Keratinocyte (primary cell): ENCODE measurements at regions not wholly inside any gene's neighbourhood (a gene's known extent, or its start where the extent isn't known, plus 50 kb on each side); places are given as distances from the start of the nearest gene placed in this dataset.
"Not testable (repeated sequence)": the region's sequence is repeated elsewhere in the genome, so short reads cannot be mapped to it uniquely, and the experiment has no call there.

Experiments
- EZH2 ChIP-seq: IDR thresholded peaks from one replicate; pipeline ENCODE4 v1.6.1; 2012; ENCODE audit warnings: inconsistent platforms, mild to moderate bottlenecking, low read length, moderate library complexity
- TF ChIP-seq, protein P1 (sequence below), 3 experiments: IDR thresholded peaks in 1 of 3; conservative IDR thresholded peaks in 1 of 3; optimal IDR thresholded peaks in 1 of 3; 2 replicates in 2 of 3; 3 replicates in 1 of 3; pipeline versions ENCODE3 to v1.5.1; 2011; ENCODE audit warnings: low read length in 3 of 3, mild to moderate bottlenecking in 3 of 3, moderate library complexity in 2 of 3, control low read depth in 1 of 3, inconsistent platforms in 1 of 3; ENCODE audit not compliant: insufficient read depth in 2 of 3; ENCODE audit errors: extremely low read depth in 1 of 3

GRCh38 chr12:9469956-9470355 lies 137.8 kb downstream of the KLRB1 start:
- TF ChIP-seq EZH2, result not testable (repeated sequence)
- TF ChIP-seq, protein P1, sequence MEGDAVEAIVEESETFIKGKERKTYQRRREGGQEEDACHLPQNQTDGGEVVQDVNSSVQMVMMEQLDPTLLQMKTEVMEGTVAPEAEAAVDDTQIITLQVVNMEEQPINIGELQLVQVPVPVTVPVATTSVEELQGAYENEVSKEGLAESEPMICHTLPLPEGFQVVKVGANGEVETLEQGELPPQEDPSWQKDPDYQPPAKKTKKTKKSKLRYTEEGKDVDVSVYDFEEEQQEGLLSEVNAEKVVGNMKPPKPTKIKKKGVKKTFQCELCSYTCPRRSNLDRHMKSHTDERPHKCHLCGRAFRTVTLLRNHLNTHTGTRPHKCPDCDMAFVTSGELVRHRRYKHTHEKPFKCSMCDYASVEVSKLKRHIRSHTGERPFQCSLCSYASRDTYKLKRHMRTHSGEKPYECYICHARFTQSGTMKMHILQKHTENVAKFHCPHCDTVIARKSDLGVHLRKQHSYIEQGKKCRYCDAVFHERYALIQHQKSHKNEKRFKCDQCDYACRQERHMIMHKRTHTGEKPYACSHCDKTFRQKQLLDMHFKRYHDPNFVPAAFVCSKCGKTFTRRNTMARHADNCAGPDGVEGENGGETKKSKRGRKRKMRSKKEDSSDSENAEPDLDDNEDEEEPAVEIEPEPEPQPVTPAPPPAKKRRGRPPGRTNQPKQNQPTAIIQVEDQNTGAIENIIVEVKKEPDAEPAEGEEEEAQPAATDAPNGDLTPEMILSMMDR (optimal IDR thresholded peaks at IDR 0.05 in 1 of 3, IDR thresholded peaks at IDR 0.05 in 1 of 3, conservative IDR thresholded peaks at IDR 0.05 in 1 of 3; ENCODE audit: extremely low read depth in 1 of 3, insufficient read depth in 2 of 3, low read length in 3 of 3), result not testable (repeated sequence)
